HG03571 (cell line): ENCODE measurements at regions not wholly inside any gene's neighbourhood (a gene's known extent, or its start where the extent isn't known, plus 50 kb on each side); places are given as distances from the start of the nearest gene placed in this dataset.

Source experiments
- ATAC-seq: cut with Tn5 transposase; IDR thresholded peaks from one replicate; pipeline ENCODE4 v1.9.1; 2021; ENCODE audit not compliant: unreplicated experiment

GRCh38 chr5:117110548-117110947 lies 535.9 kb upstream of the SEMA6A start:
- no peak for ATAC-seq

GRCh38 chr5:117107859-117108258 lies 533.2 kb upstream of the SEMA6A start:
- ATAC-seq: no peak

- no peak for ATAC-seq
Observed at GRCh38 chr5:117103703-117104102, 529.1 kb upstream of the SEMA6A start.

GRCh38 chr5:117102591-117102990 lies 528.0 kb upstream of the SEMA6A start:
- no peak for ATAC-seq

GRCh38 chr5:117100176-117100575 lies 525.6 kb upstream of the SEMA6A start:
- no peak for ATAC-seq

- ATAC-seq: no peak
Observed at GRCh38 chr5:117098094-117098493, 523.5 kb upstream of the SEMA6A start.

- no peak for ATAC-seq
Observed at GRCh38 chr5:117095346-117096332, 521.0 kb upstream of the SEMA6A start.

- no peak for ATAC-seq
Observed at GRCh38 chr5:117094114-117094815, 519.6 kb upstream of the SEMA6A start.

- ATAC-seq: no peak
Observed at GRCh38 chr5:117093653-117094052, 519.0 kb upstream of the SEMA6A start.

GRCh38 chr5:117089001-117089400 lies 514.4 kb upstream of the SEMA6A start:
- ATAC-seq: no peak

- ATAC-seq: no peak
Observed at GRCh38 chr5:117088176-117088575, 513.6 kb upstream of the SEMA6A start.

GRCh38 chr5:117084067-117084466 lies 509.4 kb upstream of the SEMA6A start:
- no peak for ATAC-seq

GRCh38 chr5:117082977-117083376 lies 508.4 kb upstream of the SEMA6A start:
- no peak for ATAC-seq

- no peak for ATAC-seq
Observed at GRCh38 chr5:117077142-117077541, 502.5 kb upstream of the SEMA6A start.

GRCh38 chr5:117072439-117072838 lies 497.8 kb upstream of the SEMA6A start:
- no peak for ATAC-seq

GRCh38 chr5:117065800-117066199 lies 491.2 kb upstream of the SEMA6A start:
- no peak for ATAC-seq

GRCh38 chr5:117065161-117065560 lies 490.5 kb upstream of the SEMA6A start:
- no peak for ATAC-seq

GRCh38 chr5:117060099-117060498 lies 485.5 kb upstream of the SEMA6A start:
- no peak for ATAC-seq

GRCh38 chr5:117058740-117059139 lies 484.1 kb upstream of the SEMA6A start:
- no peak for ATAC-seq

- ATAC-seq: no peak
Observed at GRCh38 chr5:117055517-117055916, 480.9 kb upstream of the SEMA6A start.

- ATAC-seq: no peak
Observed at GRCh38 chr5:117054911-117055310, 480.3 kb upstream of the SEMA6A start.

GRCh38 chr5:117054141-117054540 lies 479.5 kb upstream of the SEMA6A start:
- no peak for ATAC-seq
